ENCODE measurements at regions not wholly inside any gene's neighbourhood (a gene's known extent, or its start where the extent isn't known, plus 50 kb on each side); places are given as distances from the start of the nearest gene placed in this dataset.
"Not testable (repeated sequence)": the region's sequence is repeated elsewhere in the genome, so short reads cannot be mapped to it uniquely, and the experiment has no call there.

GRCh38 chr3:138888560-138888959 lies 53.8 kb upstream of the PIK3CB start:
- H3K4me3 Mint-ChIP-seq: no peak overlapping the region
- no peaks in the 10 kb centered on the region for H3K9me3 Mint-ChIP-seq (ENCODE audit: insufficient read depth)
- peaks cover 17% of the 10 kb centered on the region for H3K4me1 Mint-ChIP-seq
- Histone ChIP-seq H3K36me3 (replicated peaks in 1 of 2; ENCODE audit: control extremely low read depth in 1 of 2, control insufficient read depth in 1 of 2, extremely low read depth in 1 of 2, insufficient read depth in 2 of 2, low read length in 1 of 2) (no peaks in the 10 kb centered on the region), H3K4me2 (replicated peaks; ENCODE audit: low read depth, low read length, poor library complexity, severe bottlenecking) (no peak overlapping the region), H3K27ac (ENCODE audit: low read length in 2 of 2) (no peak overlapping the region), H3K79me2 (ENCODE audit: control insufficient read depth, insufficient read depth, low read length) (no peaks in the 10 kb centered on the region), H2AFZ (ENCODE audit: insufficient read depth, low read depth, low read length, poor library complexity, severe bottlenecking) (no peak overlapping the region), H3K4me1 (ENCODE audit: control insufficient read depth in 2 of 2, insufficient read depth in 2 of 2, low read length in 2 of 2) (peaks cover 6 to 10% of the 10 kb centered on the region in 2 donors), H3K9me3 (ENCODE audit: control extremely low read depth in 1 of 3, control insufficient read depth in 2 of 3, insufficient read depth in 1 of 3, low read length in 2 of 3) (peaks cover 0 to 4% (median 0%) of the 10 kb centered on the region in 3 donors), H3K27me3 (replicated peaks in 1 of 4; ENCODE audit: control extremely low read depth in 1 of 4, control insufficient read depth in 3 of 4, insufficient read depth in 4 of 4, low read length in 3 of 4) (no peaks in the 10 kb centered on the region), H4K20me1 (ENCODE audit: control insufficient read depth, insufficient read depth, low read length, poor library complexity, severe bottlenecking) (no peaks in the 10 kb centered on the region), H3K9ac (ENCODE audit: low read length) (no peak overlapping the region), H3K4me3 (ENCODE audit: control extremely low read depth in 1 of 5, extremely low read depth in 1 of 5, insufficient read depth in 1 of 5, low read depth in 2 of 5, low read length in 4 of 5) (no peak overlapping the region)
- POLR2A ChIA-PET: no interaction called here
- no peak overlapping the region for H3K27ac Mint-ChIP-seq
- CTCF ChIA-PET: interaction anchor here (1.3 to 2.3 kb wide), 2 partner anchors 27 to 36 kb away, joined by 5 to 6 read pairs; no protein-coding TSS in a partner anchor
- intact Hi-C loops (cut with micrococcal nuclease): no loop called here
- no peak for DNase-seq
- ATAC-seq (ENCODE audit: low read depth): no peak
- TF ChIP-seq EZH2 (IDR thresholded peaks at IDR 0.05; ENCODE audit: borderline replicate concordance, insufficient read depth, low read depth, low read length, poor library complexity, severe bottlenecking): no peak
- TF ChIP-seq, protein P1, sequence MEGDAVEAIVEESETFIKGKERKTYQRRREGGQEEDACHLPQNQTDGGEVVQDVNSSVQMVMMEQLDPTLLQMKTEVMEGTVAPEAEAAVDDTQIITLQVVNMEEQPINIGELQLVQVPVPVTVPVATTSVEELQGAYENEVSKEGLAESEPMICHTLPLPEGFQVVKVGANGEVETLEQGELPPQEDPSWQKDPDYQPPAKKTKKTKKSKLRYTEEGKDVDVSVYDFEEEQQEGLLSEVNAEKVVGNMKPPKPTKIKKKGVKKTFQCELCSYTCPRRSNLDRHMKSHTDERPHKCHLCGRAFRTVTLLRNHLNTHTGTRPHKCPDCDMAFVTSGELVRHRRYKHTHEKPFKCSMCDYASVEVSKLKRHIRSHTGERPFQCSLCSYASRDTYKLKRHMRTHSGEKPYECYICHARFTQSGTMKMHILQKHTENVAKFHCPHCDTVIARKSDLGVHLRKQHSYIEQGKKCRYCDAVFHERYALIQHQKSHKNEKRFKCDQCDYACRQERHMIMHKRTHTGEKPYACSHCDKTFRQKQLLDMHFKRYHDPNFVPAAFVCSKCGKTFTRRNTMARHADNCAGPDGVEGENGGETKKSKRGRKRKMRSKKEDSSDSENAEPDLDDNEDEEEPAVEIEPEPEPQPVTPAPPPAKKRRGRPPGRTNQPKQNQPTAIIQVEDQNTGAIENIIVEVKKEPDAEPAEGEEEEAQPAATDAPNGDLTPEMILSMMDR (IDR thresholded peaks at IDR 0.05): no peak
- 100% methylated on average over 1 of the region's 2 CpGs for WGBS (ENCODE audit: insufficient coverage)
- no peaks in the 10 kb centered on the region for H3K27me3 Mint-ChIP-seq

- H3K4me2 ChIP-seq (replicated peaks; ENCODE audit: low read depth, low read length, poor library complexity, severe bottlenecking); H3K9ac ChIP-seq (ENCODE audit: low read length); H3K27me3 Mint-ChIP-seq; H3K4me1 ChIP-seq (ENCODE audit: control insufficient read depth in 2 of 2, insufficient read depth in 2 of 2, low read length in 2 of 2); H3K27ac ChIP-seq (ENCODE audit: low read length in 2 of 2); H3K27me3 ChIP-seq (replicated peaks in 1 of 4; ENCODE audit: control extremely low read depth in 1 of 4, control insufficient read depth in 3 of 4, insufficient read depth in 4 of 4, low read length in 3 of 4); H3K79me2 ChIP-seq (ENCODE audit: control insufficient read depth, insufficient read depth, low read length); H3K4me3 ChIP-seq (ENCODE audit: control extremely low read depth in 1 of 5, extremely low read depth in 1 of 5, insufficient read depth in 1 of 5, low read depth in 2 of 5, low read length in 4 of 5); intact Hi-C loops (cut with micrococcal nuclease); DNase-seq; H2AFZ ChIP-seq (ENCODE audit: insufficient read depth, low read depth, low read length, poor library complexity, severe bottlenecking); H3K4me3 Mint-ChIP-seq; H4K20me1 ChIP-seq (ENCODE audit: control insufficient read depth, insufficient read depth, low read length, poor library complexity, severe bottlenecking); H3K9me3 ChIP-seq (ENCODE audit: control extremely low read depth in 1 of 3, control insufficient read depth in 2 of 3, insufficient read depth in 1 of 3, low read length in 2 of 3); POLR2A ChIA-PET; H3K27ac Mint-ChIP-seq; CTCF ChIA-PET; H3K36me3 ChIP-seq (replicated peaks in 1 of 2; ENCODE audit: control extremely low read depth in 1 of 2, control insufficient read depth in 1 of 2, extremely low read depth in 1 of 2, insufficient read depth in 2 of 2, low read length in 1 of 2); H3K9me3 Mint-ChIP-seq (ENCODE audit: insufficient read depth); ATAC-seq (ENCODE audit: low read depth): not testable (repeated sequence)
- peaks cover 13% of the 10 kb centered on the region for H3K4me1 Mint-ChIP-seq
- 100% methylated on average over 1 of the region's 5 CpGs for WGBS (ENCODE audit: insufficient coverage)
These were observed 51.4 kb upstream of the PIK3CB start for GRCh38 chr3:138886096-138886495.
